NCI-H82 (cell line): ENCODE measurements at regions not wholly inside any gene's neighbourhood (a gene's known extent, or its start where the extent isn't known, plus 50 kb on each side); places are given as distances from the start of the nearest gene placed in this dataset.
"Not testable (repeated sequence)": the region's sequence is repeated elsewhere in the genome, so short reads cannot be mapped to it uniquely, and the experiment has no call there.

ENCODE experiments used
- DNase-seq: peaks from one replicate; lab custom pipeline; 2025; lab: John Stamatoyannopoulos, UW

GRCh38 chr5:166716856-166717492 lies 1574.5 kb upstream of the WWC1 start:
- DNase-seq, result no peak

DNA sequence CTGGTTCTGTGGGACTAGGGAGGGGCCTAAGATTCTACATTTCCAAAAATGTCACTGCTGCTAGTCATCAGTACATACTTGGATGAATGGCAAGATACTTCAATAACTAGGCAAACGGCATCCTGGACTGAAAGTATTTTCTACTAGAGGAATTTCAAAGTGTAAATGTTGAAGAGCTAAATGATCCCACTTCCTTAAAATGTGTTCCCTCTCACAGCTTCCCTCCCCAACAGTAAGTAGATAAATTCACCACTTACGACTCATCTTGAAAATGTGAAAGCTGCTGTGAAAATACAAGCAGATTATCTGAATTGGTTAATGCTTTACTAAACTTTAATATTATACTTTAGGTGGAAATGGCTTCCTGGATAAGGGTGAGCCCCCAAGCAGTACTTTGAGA lies 1571.5 kb upstream of the WWC1 start:
- DNase-seq, result no peak

GRCh38 chr5:166722939-166723338 lies 1568.5 kb upstream of the WWC1 start:
- no peak for DNase-seq

DNA sequence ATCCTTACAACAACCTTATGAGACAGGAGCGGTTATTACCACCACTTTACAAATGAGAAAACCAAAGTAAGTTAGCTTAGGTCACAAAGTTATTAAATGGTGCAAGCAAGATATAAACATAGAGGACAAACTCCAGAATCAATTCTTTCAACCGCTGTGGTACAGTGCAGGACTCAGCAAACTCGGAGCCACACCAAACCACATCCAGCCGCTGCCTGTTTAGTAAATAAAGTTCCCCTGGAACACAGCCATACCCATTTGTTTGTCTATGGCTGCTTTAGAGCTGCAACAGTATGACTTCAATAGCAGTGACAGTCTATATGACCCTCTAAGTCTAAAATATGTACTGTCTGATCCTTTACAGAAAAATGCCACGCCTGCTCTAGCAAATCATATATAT lies 1567.2 kb upstream of the WWC1 start:
- no peak for DNase-seq

DNA sequence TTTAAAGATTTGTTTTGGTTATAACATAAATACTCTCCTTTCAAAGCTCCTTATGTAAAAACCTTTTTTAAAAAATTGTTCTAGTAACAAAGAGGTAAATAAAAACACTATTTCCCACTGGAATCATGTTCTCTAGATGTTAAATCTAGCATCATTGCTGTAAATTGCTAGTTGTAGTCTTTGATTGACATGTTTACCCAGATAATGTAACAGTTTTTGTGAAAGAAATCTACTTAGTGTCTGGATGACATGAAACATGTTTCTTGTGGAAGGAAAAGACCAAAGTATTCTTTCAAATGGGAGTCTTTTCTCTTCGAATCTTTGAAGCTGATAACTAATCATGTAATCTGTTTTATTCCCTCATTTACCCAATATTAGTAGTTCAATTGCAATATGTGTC lies 1565.9 kb upstream of the WWC1 start:
- DNase-seq, result no peak

DNA sequence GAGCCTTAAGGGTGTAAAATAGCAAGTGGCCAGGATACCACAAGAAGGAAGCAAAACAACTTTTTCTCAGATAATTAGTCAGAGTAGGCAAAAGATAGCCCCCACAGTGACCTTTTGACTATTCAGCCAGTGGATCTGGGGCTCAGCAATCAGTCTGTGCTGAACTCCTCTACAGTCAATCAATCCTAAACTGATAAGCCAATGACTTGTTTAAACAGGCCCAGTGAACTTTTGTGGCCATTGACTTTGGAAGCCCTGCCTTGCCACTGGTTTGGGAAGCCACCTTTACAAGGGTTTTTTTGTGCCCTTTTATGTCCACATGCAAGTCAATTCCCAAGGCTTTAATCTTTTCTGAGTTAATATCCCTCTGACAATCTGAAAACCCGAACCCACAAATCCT lies 1565.0 kb upstream of the WWC1 start:
- no peak for DNase-seq

- DNase-seq, result not testable (repeated sequence)
These were observed 1548.5 kb upstream of the WWC1 start for GRCh38 chr5:166742951-166743350.

GRCh38 chr5:166746506-166746905 lies 1544.9 kb upstream of the WWC1 start:
- peak; percentile 25 for DNase-seq

DNA sequence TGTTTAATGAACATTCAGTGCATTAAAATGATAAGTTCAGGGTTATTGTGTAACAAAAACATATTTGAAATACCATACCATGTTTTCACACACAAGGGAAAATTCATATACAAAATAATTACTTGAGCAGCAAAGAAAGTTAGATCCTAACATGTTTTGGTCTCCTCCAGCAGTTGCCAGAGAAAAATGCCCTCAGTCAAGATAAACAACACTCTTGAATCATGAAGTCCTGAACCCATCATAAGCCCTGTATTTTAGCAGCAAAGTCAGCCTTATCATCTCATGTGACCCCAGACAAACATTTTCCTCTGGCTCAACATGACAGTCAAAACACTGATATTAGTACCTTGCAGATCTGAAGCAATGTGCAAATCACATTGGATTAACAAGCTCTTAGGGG lies 1541.1 kb upstream of the WWC1 start:
- DNase-seq, result no peak

GRCh38 chr5:166758151-166758550 lies 1533.3 kb upstream of the WWC1 start:
- DNase-seq, result no peak

DNA sequence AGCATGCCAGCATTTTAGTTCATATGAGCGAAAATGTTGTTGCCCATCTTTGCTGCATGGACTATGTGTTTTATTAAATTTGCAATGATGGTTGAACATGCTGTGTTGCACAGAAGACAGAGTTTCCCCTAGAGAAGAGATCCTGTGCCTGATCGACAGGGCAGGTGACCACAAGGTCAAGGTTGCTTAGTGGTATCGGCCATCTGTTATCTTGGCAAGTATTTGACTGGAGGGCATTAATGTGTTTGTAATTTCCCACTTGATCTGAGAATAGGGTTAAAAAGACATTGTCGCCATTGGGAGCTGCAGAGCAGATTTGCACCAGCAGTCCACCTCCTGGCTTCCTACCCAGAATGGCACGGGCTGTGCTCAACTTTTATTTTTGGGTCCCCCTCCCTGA lies 1523.6 kb upstream of the WWC1 start:
- peak; percentile 32 for DNase-seq

GRCh38 chr5:166768536-166768935 lies 1522.9 kb upstream of the WWC1 start:
- DNase-seq, result no peak

DNA sequence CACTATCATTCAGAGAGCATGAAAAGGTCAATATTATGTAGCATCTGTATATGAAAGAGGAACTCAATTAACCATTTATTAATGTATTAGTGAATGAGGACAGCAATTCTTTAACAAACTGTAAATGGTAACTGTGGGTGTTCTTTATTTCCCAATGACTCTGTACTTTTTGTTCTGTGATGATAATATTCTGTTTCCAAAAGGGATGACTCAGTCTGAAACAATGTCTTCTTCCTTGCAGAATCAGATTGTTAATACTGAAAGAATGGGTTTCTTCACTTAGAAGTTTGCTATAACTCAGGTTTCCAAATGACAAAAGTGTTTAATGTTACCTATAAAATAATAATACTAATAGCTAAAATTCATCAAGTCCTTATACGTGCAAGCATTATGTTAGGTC lies 1518.7 kb upstream of the WWC1 start:
- no peak for DNase-seq

GRCh38 chr5:166781737-166782136 lies 1509.7 kb upstream of the WWC1 start:
- DNase-seq, result no peak

DNA sequence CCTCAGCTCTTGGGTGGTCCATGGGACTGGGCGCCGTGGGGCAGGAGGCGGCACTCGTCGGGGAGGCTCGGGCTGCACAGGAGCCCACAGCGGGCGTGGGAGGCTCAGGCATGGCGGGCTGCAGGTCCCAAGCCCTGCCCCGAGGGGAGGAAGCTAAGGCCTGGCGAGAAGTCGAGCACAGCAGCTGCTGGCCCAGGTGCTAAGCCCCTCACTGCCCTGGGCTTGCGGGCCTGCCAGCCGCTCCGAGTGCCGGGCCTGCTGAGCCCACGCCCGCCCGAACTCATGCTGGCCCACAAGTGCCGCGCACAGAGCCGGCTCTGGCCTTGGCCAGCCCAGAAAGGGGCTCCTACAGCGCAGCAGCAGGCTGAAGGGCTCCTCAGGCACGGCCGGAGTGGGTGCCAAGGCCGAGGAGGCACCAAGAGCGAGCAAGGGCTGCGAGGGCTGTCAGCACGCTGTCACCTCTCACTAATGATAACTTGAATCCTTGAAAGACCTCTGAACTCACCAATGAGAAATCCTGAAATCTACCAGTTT lies 1506.8 kb upstream of the WWC1 start:
- DNase-seq, result no peak

GRCh38 chr5:166786178-166786577 lies 1505.3 kb upstream of the WWC1 start:
- DNase-seq, result no peak

- DNase-seq, result no peak
These were observed 1504.6 kb upstream of the WWC1 start for GRCh38 chr5:166786889-166787288.

- no peak for DNase-seq
These were observed 1503.4 kb upstream of the WWC1 start for GRCh38 chr5:166788050-166788449.

- no peak for DNase-seq
These were observed 1495.7 kb upstream of the WWC1 start for GRCh38 chr5:166795756-166796155.

DNA sequence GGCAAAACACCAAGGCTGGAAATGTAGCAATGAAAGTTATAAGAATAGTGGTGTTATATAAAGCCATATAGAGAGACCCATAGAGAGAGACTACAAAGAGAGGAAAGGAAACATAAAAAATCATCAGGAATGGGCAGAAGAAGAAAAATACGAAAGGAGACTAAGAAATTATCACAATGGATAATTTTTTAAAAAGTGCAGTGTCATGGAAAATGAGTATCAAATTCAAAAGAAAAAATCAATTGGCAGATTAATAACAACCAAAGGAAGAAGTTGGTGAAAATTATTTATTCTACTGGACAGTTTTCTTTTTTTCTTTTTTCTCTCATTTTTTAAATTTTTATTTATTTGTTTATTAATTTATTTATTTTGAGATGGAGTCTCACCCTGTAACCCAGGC lies 1488.4 kb upstream of the WWC1 start:
- DNase-seq, result no peak

- DNase-seq, result not testable (repeated sequence)
These were observed 1487.2 kb upstream of the WWC1 start for GRCh38 chr5:166804223-166804622.

GRCh38 chr5:166804693-166805092 lies 1486.8 kb upstream of the WWC1 start:
- not testable (repeated sequence) for DNase-seq

DNA sequence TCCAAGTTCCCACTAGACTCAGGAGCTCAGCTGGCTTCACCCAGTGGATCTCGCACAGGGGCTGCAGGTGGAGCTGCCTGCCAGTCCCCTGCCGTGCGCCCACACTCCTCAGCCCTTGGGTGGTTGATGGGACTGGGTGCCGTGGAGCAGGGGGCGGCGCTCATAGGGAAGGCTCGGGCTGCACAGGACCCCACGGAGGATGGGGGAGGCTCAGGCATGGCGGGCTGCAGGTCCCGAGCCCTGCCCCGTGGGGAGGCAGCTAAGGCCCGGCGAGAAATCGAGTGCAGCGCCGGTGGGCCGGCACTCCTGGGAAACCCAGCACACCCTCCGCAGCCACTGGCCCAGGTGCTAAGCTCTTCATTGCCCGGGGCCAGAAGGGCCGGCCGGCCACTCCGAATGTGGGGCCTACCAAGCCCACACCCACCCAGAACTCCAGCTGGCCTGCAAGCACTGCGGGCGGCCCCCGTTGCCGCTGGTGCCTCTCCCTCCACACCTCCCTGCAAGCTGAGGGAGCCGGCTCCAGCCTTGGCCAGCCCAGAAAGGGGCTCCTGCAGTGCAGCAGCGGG lies 1481.3 kb upstream of the WWC1 start:
- not testable (repeated sequence) for DNase-seq

DNA sequence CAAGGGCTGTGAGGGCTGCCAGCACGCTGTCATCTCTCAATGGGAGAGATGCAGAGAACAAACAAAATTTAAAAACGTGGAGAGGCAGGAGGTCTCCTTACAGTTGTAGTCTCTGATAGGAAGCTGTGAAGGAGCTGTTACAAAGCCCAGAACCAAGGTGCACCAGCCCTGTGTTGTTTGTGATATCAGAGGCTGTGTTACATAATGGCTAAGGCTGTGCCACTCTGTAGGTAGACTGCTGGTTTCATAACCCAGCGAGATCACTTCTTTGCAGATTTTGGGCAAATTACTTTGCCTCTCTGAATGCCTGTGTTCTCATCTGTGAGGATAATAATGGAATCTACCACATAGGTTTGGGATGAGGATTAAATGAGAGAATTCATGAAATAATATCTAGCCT lies 1480.7 kb upstream of the WWC1 start:
- DNase-seq, result no peak
